Cerebellar nuclear complex (tissue), 1 donor: ENCODE measurements at regions not wholly inside any gene's neighbourhood (a gene's known extent, or its start where the extent isn't known, plus 50 kb on each side); places are given as distances from the start of the nearest gene placed in this dataset.

Experiments used
- DNase-seq, 2 experiments: peaks; one replicate each; lab custom pipeline; 2025; lab: John Stamatoyannopoulos, UW

DNA sequence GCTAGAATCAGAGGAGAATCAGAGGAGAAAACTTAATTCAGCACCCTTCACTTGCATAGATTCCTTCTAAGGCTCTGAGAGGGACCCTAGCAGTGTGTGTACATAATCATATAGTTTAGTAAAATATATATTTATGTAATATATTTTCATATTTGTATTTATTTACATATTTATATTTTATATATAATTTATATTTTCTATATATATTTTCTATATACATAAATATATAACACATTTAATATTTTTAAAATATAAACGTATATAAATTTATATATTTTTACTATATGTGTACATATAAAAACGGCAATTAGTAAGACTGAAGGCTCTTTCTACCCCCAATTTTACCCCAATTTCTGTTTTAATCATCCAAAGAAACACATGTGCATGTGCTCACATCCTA, 80.3 kb downstream of the NXPE2 start:
- DNase-seq: no peak

- DNase-seq: no peak
Measured at GRCh38 chr11:114762408-114762807, 84.1 kb downstream of the NXPE2 start.

- DNase-seq: no peak
Measured at GRCh38 chr11:114764563-114764962, 86.2 kb downstream of the NXPE2 start.

DNA sequence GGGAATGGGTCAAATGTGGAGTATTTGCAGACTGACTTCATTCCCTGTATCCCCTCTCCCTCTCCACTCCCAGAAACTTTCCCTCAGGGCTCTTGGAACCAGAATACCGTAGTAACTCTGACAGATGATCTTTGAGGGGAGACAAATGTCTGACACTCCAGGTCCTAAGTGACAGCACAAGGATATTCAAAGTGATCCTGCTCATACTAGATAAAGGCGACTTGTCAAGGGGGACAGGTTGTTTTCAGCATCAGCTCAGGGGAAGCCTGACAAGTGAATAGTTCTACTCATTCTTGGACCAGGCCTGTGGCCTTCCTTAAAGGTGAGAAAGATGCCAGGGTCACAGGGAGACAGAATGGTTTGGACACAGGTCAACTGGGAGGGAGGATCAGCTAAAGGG, 92.8 kb downstream of the NXPE2 start:
- DNase-seq: no peak

DNA sequence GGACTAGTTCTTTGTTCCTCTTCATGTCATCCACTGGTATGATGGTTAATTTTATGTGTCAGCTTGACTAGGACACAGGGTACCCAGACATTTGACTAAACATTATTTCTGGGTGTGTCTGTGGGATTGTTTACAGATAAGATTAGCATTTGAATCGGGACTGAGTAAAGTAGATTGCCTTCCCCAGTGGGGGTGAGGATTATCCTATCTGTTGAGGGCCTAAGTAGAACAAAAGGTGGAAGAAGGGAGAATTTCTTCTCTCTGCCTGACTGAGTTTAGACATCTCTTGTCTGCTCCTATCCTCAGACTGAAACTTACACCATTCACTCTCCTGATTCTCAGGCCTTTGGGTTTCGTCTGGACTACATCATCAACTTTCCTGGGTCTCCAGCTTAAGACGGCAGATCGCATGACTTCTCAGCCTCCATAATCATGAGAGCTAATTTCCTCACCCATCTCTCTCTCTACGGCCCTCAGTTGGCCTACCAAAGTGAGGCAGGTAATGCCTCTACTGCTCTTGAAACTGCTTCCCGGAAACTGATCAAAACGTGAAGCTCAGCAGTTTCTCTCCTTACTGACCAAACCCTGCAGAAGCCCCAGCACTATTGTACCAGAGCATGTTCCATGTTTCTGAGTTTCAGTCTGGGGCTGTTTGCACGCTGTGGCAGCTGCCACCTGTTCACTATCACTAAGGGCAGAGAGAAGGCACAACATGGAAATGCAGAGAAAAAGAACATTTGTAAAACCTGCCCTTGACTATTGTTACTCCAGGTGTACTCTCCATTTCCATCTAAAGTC, 95.4 kb downstream of the NXPE2 start:
- no peak for DNase-seq

GRCh38 chr11:114774599-114775361, 96.5 kb downstream of the NXPE2 start:
- peak in 1 of 2 experiments; percentile 21 for DNase-seq

DNA sequence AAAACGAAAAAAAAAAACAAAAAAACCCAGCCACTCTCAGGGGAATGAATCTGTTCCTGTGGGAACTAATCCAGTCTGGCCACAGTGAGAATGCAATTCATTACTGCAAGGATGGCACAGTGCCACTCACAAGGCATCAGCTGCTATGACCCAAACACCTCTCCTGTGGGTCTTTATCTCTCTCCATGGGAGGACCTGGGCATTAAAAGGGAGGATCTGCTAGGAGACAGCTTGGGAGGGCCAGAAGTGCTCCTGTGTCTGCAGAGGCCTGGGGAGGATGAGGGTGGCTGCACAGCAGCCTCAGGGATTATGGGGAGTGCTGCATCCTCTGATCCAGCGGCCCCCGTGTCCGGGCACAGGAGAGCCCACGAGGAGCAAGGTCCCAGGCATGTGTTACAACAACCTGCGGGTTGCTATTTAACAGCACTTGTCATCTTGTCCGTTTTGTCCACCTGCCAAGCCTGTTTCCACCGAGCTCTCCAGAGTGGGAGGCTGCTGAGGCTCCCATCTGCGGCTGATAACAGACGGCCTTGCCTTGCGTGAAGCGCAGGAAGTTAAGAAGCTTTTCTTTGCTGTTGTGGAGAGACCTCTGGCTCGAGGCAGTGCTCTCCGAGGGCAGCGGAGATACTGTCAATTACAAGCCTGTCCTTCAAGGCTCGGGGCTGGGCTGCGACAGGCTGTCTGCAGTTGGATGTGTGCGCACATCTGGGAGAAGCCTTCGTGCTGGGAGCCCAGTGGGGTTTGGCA, 97.7 kb downstream of the NXPE2 start:
- DNase-seq: no peak

GRCh38 chr11:114776956-114777355, 98.6 kb downstream of the NXPE2 start:
- DNase-seq: no peak

DNA sequence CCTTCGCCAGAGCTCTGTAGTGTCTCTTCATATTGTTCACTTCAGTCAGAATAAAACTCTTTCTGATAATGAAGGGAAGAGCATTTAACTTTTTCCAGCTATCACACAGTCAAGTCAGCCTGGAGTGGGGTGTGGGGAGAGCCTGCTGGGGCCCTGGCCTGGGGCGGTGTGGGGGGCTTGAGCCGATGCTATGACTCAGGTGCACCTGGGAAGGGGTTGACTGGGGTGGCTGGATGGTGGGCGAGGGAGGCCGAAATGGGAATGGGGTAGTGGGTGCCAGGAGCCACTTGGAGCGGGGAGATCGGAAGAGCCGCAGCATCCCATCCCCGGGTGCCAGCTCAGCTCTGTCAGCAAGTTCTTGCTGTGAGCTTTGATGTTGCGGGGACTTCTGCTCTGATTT, 100.9 kb downstream of the NXPE2 start:
- no peak for DNase-seq

DNA sequence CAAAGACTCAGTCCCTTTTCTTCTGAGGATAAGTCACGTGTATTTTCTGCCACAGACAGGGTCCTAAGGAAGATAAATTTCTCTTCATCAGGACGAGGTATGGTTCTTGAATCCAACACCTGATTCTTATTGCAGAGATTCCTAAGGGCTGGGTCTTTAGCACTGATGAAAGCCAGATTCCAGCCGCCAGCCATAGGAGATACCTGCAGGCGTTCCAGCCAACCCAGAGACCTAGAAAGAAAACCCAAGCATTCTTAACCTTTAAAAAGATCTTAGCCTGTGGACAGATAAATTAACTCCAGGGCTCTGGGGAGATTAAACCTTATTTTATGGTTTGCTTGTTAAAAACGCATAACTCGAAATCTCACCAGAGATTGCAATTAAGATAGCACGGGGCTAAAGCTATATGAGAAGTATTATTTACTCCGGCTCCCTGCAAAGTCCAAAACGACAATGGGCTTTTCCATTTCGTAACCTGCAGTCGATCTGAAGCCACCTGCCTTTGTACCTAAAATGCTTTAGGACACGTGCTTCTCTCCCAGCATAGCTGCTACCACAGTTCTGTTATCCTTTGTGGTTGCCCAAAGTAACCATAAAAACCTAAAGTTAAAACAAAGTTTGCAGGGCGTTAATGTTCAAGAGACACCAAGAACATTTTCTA, 104.5 kb downstream of the NXPE2 start:
- DNase-seq: no peak

DNA sequence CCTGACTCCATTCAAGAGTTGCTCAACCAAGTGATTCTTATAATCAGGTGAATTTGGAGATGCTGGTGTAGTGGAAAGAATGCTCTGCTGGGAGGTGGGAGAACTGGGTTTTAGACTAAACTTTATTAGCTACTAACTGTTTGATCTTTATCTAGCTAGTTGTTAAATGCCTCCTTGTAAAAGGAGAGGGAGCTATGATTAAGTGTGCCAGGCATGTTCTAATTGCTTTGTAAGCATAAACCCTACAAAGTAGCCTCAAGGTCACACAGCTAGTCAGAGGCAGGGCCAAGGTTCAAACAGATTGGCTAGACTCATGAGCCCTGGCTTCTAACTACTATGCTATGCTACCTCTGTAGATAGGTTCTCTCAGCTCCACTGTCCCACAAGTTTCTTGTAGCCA, 105.5 kb downstream of the NXPE2 start:
- DNase-seq: no peak

DNA sequence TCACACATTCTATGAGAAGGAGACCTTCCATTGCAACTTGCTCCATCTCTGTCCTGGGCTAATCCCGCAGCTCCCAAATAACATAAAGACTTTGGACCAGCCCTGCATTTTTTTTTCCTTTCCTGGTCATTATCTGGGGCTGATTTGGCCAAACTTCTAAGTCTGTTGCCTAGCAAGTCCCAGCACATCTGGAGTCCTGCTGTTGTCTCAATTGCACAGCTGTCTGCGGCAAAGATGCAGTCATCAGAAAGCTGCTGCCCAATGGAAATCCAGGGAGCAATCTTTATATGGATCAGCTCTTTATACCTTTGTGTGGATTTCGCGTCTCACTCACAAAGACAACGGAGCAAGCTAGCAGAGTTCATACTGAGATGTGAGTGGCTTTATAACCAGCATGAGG, 105.9 kb downstream of the NXPE2 start:
- DNase-seq: no peak

DNA sequence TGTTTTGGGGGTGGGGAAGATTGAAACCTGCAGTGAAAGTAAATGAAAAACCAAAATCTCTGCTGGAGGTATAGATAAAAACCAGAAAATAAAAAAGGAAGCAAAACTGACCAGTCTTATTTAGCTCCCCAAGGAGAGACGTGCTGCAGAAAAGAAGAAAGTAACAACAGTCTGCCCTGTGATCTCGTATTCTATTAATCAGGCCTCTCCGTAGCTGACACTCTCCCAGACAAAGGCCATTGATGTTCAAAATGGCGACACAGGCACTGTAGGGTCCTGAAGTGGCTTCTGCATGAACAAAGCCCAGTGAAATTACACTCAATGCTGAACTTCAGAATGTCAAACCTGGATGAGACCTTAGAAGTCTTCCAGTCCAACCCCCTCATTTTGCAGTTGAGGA, 106.6 kb downstream of the NXPE2 start:
- no peak for DNase-seq

DNA sequence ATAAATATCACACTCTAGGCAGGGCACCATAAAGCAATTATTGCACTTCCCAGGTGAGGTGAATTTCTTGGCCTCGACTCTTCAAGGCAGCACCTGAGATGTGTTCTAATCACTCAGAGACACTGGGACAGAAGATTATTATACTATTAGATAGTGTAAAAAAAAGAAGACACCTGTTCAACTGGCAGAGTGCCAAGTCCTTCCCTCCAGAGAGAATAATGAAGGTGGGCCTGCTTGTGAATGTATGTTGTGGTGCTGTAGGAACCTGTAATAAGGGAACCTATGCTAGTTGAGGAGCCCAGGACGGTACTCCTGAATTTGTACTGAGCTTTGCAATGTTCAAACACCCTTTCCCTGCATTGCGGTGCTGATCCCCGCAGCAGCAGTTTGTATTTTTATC, 107.5 kb downstream of the NXPE2 start:
- DNase-seq: no peak

- DNase-seq: no peak
Measured at GRCh38 chr11:114787126-114787525, 108.8 kb downstream of the NXPE2 start.

- DNase-seq: no peak
Measured at GRCh38 chr11:114790910-114791309, 112.6 kb downstream of the NXPE2 start.

DNA sequence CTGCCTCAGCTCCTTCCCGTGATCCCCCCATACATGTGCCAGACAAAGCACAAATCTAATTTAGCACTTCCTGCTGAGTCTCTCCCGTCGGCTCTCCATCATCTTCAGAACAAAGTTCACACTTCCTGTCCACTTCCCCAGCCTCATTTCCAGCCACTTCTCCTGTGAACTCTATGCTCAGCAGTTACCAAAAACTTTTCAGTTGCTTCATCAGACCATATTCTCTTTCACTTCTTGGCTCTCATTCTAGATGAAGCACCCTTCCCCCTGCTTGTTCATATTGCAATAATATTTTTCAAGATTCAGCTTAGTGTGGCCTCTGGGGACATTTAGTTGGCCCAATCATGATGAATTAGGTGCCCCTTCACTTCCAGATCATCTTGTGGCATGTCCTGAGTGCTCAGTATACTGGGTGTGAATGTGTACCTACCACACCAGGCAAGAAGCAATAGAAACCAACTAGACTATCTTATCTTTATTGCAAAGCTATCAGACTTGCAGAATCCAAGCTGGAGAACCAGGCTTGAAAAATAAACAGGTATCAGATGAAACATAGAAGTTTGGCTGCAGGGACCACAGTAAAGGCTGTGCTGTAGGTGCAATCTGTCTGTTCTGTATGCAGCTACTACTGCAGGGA, 115.8 kb downstream of the NXPE2 start:
- DNase-seq: no peak

DNA sequence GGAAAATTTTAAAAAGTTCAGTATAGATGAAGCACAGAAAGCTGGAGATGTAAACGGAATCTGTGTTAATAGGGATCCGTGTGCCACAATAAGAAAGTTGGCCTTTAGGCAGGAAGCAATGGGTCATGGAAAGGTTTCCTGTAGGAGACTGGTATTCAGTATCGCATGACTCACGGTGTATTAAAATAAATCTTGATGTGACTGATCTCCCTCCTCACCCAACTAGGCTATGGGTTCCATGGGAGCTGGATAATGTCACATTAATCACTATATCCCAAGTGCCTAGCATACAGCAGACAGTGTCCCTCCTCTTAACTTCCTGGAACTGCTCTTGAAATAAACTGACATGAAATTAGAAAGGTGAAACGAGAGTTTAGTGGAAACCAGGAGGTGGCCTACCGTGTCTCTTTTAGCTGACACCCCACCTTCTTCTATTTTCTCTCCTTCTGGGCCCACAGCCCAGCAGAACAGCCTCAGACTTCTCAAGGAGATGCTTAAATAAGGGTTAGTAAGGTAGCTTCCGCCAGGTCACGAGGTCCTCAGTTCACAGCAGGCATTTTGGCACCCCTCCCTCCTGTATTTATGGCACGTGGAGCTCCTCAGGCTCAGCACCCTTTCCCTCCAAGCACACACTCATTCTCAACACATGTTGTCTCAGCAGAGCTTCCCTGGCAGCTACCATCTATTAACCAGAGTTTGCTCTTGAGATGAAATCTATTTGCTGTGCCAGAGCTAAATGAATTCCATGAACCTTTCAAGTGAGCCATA, 118.8 kb downstream of the NXPE2 start:
- no peak for DNase-seq

DNA sequence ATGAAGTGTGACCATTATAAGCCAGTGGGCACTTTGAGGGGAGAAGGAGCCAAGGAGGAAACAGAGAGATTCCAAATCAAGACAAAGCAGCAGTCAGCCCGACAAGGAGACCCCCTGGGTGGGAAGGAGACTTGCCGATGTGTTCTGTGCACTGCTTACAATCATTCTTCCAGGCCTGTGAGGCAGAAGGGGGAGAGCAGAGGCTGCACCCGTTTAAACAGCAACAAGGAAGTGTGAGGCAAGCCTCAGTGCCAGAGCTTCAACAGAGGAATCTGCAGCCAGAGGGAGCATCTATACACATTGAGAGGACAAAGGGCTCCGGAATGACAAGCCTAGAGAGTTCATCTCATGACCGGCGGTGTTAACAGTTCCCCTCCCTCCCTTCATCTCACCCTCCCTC, 121.1 kb downstream of the NXPE2 start:
- DNase-seq: no peak

- DNase-seq: no peak
Measured at GRCh38 chr11:114801773-114802172, 123.4 kb downstream of the NXPE2 start.

DNA sequence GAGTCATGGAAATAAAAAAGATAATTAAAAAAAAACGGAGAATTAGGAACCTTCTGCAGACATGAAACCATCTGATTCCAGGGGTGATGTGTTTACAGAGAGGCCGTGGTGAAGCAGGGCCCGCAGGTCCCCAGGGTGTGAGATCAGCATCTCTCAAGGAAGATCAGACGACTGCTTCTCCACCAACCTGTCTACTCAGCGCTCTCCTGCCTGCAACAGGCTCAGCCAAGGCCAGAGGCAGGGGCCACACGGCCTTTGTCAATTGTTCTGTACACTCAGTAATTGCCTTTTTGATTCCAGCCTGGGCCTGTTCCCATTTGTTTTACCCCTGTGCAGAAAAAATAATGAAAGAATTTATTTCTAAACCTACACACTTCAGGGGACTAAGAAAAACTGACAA, 124.6 kb downstream of the NXPE2 start:
- no peak for DNase-seq
